Activated T-cell treated with anti-CD3 and anti-CD28 coated beads, Interleukin-2, amount 50 U/mL, for 72 hours (primary cell): ENCODE measurements at regions not wholly inside any gene's neighbourhood (a gene's known extent, or its start where the extent isn't known, plus 50 kb on each side); places are given as distances from the start of the nearest gene placed in this dataset.

Source experiments
- ATAC-seq, 2 donors: fragments of 150-1000 bp; cut with Tn5 transposase; replicated peaks in 1 of 2; 2 replicates each; pipeline ENCODE4 v1.10.0; 2021; ENCODE audit warnings: moderate library complexity in 2 of 2, mild to moderate bottlenecking in 1 of 2
- DNase-seq, 2 donors: peaks; one replicate each; pipeline ENCODE4 v3.0.0; 2021 to 2022; ENCODE audit warnings: mixed read lengths in 1 of 2
- H3K27ac Mint-ChIP-seq: one replicate; pipeline ENCODE4 v1.8.0; 2022; ENCODE audit warnings: mild to moderate bottlenecking, moderate library complexity, mixed read lengths
- H3K27me3 Mint-ChIP-seq: one replicate; pipeline ENCODE4 v1.8.0; 2022; ENCODE audit warnings: low read depth, mixed read lengths
- H3K36me3 Mint-ChIP-seq, 2 donors: one replicate each; pipeline ENCODE4 v1.8.0; 2022; ENCODE audit warnings: mixed read lengths in 2 of 2, mild to moderate bottlenecking in 1 of 2; ENCODE audit not compliant: insufficient read depth in 2 of 2
- H3K4me1 Mint-ChIP-seq: one replicate; pipeline ENCODE4 v1.8.0; 2022; ENCODE audit warnings: low read depth, mixed read lengths
- H3K4me3 Mint-ChIP-seq, 2 donors: one replicate each; pipeline ENCODE4 v1.8.0; 2022; ENCODE audit warnings: mild to moderate bottlenecking in 2 of 2, mixed read lengths in 2 of 2, moderate library complexity in 2 of 2
- H3K9me3 Mint-ChIP-seq, 2 donors: one replicate each; pipeline ENCODE4 v1.8.0; 2022; ENCODE audit warnings: mixed read lengths in 2 of 2

DNA sequence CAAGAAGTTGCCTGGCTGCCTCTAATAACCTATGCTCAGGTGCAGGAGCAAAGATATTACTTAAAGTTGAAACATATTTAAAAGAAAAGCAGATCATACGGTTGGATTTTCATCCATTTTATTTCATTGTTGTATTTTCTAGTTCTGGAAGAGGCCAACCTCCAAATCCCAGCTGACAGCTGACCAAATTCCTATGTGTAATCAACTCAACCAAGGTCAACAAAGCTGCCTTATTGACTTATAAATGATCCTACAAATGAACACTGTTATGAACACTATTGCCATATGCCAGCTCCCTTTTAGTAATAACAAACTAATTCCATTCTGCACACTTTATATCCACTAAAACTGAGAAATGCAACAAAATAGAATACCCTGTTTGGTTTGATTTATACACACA lies 1537.4 kb downstream of the SLITRK1 start:
- Mint-ChIP-seq H3K9me3 (peaks cover 0 to 4% of the 10 kb centered on the region in 2 donors), H3K27ac (no peak overlapping the region), H3K36me3 (no peaks in the 10 kb centered on the region), H3K27me3 (no peaks in the 10 kb centered on the region), H3K4me1 (no peaks in the 10 kb centered on the region), H3K4me3 (no peak overlapping the region)
- ATAC-seq: no peak
- DNase-seq: no peak

DNA sequence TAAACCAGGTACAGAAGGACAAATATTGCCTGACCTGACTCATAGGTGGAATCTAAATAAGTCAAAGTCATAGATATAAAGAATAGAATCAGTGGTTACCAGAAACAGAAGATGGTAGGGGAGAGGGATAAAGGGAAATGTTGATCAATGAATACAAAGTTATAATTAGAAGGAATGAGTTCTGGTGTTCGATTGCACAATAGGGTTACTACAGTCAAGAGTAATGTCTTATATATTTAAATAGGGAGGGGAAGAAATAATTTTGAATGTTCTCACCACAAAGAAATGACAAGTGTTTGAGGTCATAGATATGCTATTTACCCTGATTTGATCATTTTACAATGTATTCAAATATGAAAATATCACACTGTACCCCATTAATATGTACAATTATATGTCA lies 1541.2 kb downstream of the SLITRK1 start:
- no peak overlapping the region for H3K4me3 Mint-ChIP-seq
- H3K36me3 Mint-ChIP-seq: no peaks in the 10 kb centered on the region
- no peak overlapping the region for H3K27ac Mint-ChIP-seq
- DNase-seq (no peak), ATAC-seq (no peak)
- H3K4me1 Mint-ChIP-seq: no peaks in the 10 kb centered on the region
- peaks cover 0 to 6% of the 10 kb centered on the region in 2 donors for H3K9me3 Mint-ChIP-seq
- H3K27me3 Mint-ChIP-seq: no peaks in the 10 kb centered on the region

DNA sequence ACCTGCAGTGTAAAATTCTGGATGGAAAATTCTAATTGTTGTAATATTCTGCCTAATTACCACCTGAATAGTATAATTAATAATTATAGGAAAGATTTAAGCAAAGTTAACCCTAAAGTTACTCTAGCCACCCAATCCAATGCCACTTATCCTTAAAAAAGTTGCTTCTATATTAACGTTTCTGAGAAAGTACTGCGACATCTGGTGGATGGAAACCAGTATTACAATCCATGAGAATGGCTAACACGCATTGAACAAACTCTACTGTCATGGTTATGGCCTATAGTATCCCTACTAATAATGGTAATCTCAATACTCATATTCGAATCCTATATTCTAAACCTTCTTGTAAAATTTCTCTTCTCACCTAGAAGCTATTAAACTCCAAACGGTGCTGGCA lies 1551.8 kb downstream of the SLITRK1 start:
- no peaks in the 10 kb centered on the region for H3K4me1 Mint-ChIP-seq
- DNase-seq (no peak), ATAC-seq (no peak)
- peaks cover 2 to 6% of the 10 kb centered on the region in 2 donors for H3K9me3 Mint-ChIP-seq
- no peaks in the 10 kb centered on the region for H3K36me3 Mint-ChIP-seq
- H3K27ac Mint-ChIP-seq: no peak overlapping the region
- no peaks in the 10 kb centered on the region for H3K27me3 Mint-ChIP-seq
- no peak overlapping the region for H3K4me3 Mint-ChIP-seq

DNA sequence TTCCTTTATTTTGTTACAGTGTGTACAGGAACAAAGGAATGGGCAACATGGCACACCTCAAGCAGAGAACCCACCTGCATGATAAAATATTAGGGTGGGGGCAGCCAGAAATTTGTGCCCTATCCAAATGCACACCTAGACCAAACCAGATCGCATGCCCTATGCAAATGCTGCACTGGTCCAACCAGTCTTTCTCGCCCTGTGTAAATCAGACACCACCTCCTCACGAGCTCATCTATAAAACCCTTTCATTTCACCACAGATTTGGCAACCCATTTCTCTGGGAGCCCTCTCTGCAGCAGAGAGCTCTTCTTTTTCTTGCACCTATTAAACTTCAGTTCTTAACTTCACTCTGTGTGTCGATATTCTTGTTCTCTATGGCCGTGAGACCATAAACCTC lies 1559.2 kb downstream of the SLITRK1 start:
- H3K9me3 Mint-ChIP-seq: peaks cover 12% of the 10 kb centered on the region in 2 donors
- no peak for ATAC-seq
- H3K4me3 Mint-ChIP-seq: no peak overlapping the region
- no peaks in the 10 kb centered on the region for H3K4me1 Mint-ChIP-seq
- DNase-seq: no peak
- H3K36me3 Mint-ChIP-seq: no peaks in the 10 kb centered on the region
- no peaks in the 10 kb centered on the region for H3K27me3 Mint-ChIP-seq
- H3K27ac Mint-ChIP-seq: no peak overlapping the region

DNA sequence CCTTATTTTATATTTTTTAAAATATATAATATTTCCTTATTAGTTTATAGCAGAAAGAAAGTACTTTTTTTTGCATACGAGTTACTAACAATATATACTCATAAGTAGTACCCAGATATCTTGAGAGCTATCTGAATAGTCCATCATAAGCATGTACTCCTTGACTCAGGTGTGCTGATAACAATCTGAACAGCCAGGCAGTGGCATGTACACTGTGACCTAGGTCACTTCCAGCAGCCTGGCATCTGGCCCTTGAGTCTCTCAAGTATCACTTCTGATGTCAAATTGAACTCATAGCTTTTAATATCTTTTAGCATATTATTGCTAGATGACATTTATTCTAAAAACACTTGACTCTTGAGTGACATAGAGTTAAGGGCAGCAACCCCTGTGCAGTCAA lies 1576.7 kb downstream of the SLITRK1 start:
- no peaks in the 10 kb centered on the region for H3K4me1 Mint-ChIP-seq
- no peaks in the 10 kb centered on the region for H3K36me3 Mint-ChIP-seq
- H3K4me3 Mint-ChIP-seq: no peak overlapping the region
- DNase-seq (no peak), ATAC-seq (no peak)
- H3K27ac Mint-ChIP-seq: no peak overlapping the region
- no peaks in the 10 kb centered on the region for H3K27me3 Mint-ChIP-seq
- H3K9me3 Mint-ChIP-seq: peaks cover 7 to 8% of the 10 kb centered on the region in 2 donors

DNA sequence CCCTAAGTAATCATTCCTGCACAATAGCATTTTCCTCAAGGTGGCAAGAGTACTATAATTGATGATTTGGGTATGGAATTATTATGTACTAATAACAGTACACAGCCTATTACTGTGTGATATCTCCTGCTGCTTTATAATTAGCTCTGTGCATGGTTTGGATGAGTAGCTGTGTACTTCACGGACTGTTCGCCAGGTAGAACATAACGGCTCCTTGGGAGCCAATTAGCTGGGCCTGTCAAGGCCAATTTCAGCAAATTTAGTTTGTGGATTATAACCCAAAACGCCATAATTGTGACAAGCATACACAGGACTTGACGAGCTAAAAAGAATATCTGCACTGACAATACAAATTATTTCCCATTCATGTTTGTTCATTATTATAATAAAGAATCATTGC lies 1584.2 kb downstream of the SLITRK1 start:
- ATAC-seq: no peak
- H3K4me1 Mint-ChIP-seq: no peaks in the 10 kb centered on the region
- H3K27me3 Mint-ChIP-seq: no peaks in the 10 kb centered on the region
- no peak overlapping the region for H3K4me3 Mint-ChIP-seq
- H3K27ac Mint-ChIP-seq: no peak overlapping the region
- H3K36me3 Mint-ChIP-seq: no peaks in the 10 kb centered on the region
- DNase-seq: no peak
- H3K9me3 Mint-ChIP-seq: peaks cover 10% of the 10 kb centered on the region in 2 donors

DNA sequence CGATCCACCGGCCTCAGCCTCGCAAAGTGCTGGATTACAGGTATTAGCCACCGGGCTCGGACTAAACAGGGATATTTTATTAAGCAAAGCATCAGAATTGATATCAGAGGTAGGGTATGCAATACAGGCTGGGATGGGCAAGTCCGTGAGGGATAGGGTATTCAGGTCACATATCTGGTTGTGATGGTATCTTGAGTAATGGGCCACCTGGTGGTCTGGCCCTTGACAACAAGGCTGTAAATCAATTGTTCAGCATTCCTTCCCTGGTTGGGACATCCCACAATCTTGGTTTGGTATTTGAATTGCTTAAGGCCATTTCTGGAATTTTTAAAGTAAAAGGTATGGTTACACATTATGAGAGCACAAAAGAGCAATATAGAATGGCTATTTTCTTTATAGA lies 1588.0 kb downstream of the SLITRK1 start:
- no peaks in the 10 kb centered on the region for H3K36me3 Mint-ChIP-seq
- no peak overlapping the region for H3K27ac Mint-ChIP-seq
- H3K4me3 Mint-ChIP-seq: no peak overlapping the region
- H3K9me3 Mint-ChIP-seq: peaks cover 3 to 4% of the 10 kb centered on the region in 2 donors
- no peaks in the 10 kb centered on the region for H3K4me1 Mint-ChIP-seq
- no peaks in the 10 kb centered on the region for H3K27me3 Mint-ChIP-seq
- ATAC-seq (no peak), DNase-seq (no peak)

DNA sequence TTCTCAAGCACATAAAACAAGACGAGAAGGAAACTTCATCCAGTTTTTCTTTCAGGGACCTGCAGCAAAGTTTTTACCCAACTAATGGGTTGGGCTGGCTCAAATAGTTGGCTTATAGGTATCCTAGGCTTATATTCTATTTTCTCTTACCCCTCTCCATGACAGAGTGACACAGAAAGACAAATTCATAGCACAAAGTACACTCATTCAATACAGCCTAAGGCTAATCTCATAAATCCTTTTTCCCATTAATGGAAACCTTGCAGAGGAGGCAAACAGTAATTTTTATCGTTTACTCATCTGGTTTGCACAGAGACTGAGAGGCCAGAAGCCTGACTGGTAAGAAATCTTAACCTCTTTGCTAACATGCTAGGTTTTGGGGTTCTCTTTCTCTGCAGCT lies 1589.9 kb downstream of the SLITRK1 start:
- no peaks in the 10 kb centered on the region for H3K4me1 Mint-ChIP-seq
- no peak overlapping the region for H3K27ac Mint-ChIP-seq
- no peak for ATAC-seq
- H3K27me3 Mint-ChIP-seq: no peaks in the 10 kb centered on the region
- H3K36me3 Mint-ChIP-seq: no peaks in the 10 kb centered on the region
- peaks cover 3 to 4% of the 10 kb centered on the region in 2 donors for H3K9me3 Mint-ChIP-seq
- H3K4me3 Mint-ChIP-seq: no peak overlapping the region
- no peak for DNase-seq

DNA sequence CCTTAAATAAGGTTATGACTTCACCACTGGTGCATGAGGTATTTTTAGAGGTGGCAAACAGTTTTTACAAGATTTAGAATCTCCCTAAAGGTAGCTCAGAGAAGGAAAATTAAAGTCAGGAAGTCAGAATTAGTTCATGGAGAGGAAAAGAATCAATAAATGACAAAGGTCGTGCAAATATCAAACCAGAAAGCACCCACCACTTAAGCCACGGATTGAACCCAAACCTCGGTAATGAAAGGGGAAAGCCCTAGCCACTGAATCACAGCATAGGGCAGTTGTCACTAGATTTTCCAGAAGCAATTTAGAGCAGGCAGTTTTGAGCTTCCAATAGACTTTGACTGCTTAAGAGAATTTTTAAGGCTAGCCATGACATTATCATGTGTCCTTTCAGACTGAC lies 1590.4 kb downstream of the SLITRK1 start:
- H3K4me1 Mint-ChIP-seq: no peaks in the 10 kb centered on the region
- H3K27ac Mint-ChIP-seq: no peak overlapping the region
- DNase-seq: no peak
- no peaks in the 10 kb centered on the region for H3K27me3 Mint-ChIP-seq
- no peak for ATAC-seq
- no peaks in the 10 kb centered on the region for H3K36me3 Mint-ChIP-seq
- no peak overlapping the region for H3K4me3 Mint-ChIP-seq
- H3K9me3 Mint-ChIP-seq: peaks cover 2 to 3% of the 10 kb centered on the region in 2 donors

DNA sequence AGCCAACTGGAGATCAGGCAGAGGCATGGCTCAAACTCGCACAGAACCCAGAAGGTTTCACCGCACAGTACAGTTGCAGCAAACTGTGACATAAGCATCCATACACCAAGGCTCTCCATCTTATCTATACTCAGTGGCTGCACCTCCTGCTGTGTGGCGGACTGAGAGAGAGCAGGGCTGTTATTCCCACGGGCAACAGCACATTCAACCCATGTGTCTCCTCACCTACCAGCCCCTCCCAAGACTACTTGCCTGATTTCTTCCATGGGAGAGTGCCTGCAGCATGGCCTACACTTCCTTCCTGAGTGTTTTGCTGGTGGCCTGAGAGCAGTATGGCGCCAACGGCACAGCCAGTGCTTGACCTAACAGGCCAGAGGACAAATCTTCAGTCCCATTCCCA lies 1606.6 kb downstream of the SLITRK1 start:
- Mint-ChIP-seq H3K4me1 (no peaks in the 10 kb centered on the region), H3K4me3 (no peak overlapping the region), H3K36me3 (no peaks in the 10 kb centered on the region), H3K27me3 (no peaks in the 10 kb centered on the region), H3K9me3 (peaks cover 1 to 8% of the 10 kb centered on the region in 2 donors), H3K27ac (no peak overlapping the region)
- DNase-seq (no peak), ATAC-seq (no peak)

DNA sequence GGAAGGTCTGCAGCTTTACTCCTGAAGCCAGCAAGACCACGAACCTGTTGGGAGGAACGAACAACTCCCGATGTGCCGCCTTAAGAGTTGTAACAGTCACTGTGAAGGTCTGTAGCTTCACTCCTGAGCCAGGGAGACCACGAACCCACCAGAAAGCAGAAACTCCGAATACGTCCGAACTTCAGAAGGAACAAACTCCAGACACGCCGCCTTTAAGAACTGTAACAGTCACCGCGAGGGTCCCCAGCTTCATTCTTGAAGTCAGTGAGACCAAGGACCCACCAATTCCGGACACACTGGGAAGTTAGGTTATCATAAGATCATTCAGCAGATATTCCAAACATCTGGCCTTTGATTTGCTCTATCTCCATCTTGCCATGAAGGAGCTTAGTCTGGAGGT lies 1623.0 kb downstream of the SLITRK1 start:
- Mint-ChIP-seq H3K27me3 (no peaks in the 10 kb centered on the region), H3K4me3 (no peak overlapping the region), H3K27ac (no peak overlapping the region), H3K9me3 (peaks cover 6 to 13% of the 10 kb centered on the region in 2 donors), H3K4me1 (no peaks in the 10 kb centered on the region), H3K36me3 (peaks cover 0 to 2% of the 10 kb centered on the region in 2 donors)
- DNase-seq: no peak
- no peak for ATAC-seq

DNA sequence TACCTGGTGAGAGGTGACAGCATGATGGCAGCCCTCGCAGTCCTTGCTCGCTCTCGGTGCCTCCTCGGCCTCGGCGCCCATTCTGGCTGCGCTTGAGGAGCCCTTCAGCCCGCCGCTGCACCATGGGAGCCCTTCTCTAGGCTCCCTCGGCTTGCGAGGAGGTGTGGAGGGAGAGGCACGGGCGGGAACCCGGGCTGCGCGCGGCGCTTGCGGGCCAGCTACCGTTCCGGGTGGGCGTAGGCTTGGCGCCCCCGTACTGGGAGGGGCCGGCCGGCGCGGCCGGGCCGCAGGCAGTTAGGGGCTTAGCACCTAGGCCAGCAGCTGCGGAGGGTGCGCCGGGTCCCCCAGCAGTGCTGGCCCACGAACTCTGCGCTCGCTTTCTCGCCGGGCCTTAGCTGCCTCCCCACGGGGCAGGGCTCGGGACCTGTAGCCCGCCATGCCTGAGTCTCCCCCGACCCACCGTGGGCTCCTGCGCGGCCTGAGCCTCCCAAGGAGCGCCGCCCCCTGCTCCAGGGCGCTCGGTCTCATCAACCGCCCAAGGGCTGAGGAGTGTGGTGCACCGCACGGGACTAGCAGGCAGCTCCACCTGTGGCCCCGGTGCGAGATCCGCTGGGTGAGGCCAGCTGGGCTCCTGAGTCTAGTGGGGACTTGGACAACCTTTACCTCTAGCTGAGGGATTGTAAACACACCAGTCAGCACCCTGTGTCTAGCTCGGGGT lies 1624.3 kb downstream of the SLITRK1 start:
- no peak for ATAC-seq
- DNase-seq: no peak
- Mint-ChIP-seq H3K27me3 (no peaks in the 10 kb centered on the region), H3K36me3 (peaks cover 0 to 2% of the 10 kb centered on the region in 2 donors), H3K9me3 (peaks cover 6 to 13% of the 10 kb centered on the region in 2 donors), H3K4me3 (no peak overlapping the region), H3K4me1 (no peaks in the 10 kb centered on the region), H3K27ac (no peak overlapping the region)

DNA sequence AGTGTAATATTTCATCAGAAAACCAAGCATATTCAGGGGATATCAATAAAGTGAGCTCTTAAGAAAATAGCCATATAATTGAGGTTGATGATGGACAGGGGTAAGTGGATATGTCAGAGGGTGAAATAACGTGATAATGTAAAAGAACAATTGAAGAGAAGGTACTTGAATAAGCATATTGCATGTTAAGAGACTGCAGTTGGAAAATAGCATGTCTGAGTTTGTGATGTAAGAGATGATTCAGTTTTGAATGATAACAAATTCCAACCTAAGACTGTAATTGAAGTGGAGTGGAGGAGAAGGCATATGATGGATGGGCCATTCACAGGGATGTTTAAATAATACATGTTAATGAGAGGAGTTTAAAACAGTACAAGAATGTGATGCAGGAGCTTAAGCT lies 1633.5 kb downstream of the SLITRK1 start:
- Mint-ChIP-seq H3K36me3 (no peaks in the 10 kb centered on the region), H3K27ac (no peak overlapping the region), H3K27me3 (no peaks in the 10 kb centered on the region), H3K4me1 (no peaks in the 10 kb centered on the region), H3K4me3 (no peak overlapping the region), H3K9me3 (peaks cover 1 to 11% of the 10 kb centered on the region in 2 donors)
- ATAC-seq: no peak
- no peak for DNase-seq

DNA sequence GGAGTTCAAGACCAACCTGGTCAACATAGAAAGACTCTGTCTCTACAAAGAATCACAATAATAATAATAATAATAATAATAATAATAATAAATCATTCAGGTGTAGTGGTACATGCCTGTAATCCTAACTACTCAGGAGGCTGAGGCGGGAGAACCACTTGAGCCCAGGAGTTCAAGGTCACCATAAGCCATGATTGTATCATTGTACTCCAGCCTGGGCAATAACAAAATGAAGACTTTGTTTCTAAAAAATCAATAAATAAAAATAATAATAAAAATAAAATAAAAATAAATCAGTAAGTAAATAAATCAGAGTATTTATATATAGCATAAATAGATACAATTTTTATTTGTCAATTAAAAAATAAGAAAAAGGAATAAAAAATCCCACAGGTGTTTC lies 1636.4 kb downstream of the SLITRK1 start:
- Mint-ChIP-seq H3K36me3 (no peaks in the 10 kb centered on the region), H3K4me3 (no peak overlapping the region), H3K27me3 (no peaks in the 10 kb centered on the region), H3K4me1 (no peaks in the 10 kb centered on the region), H3K9me3 (peaks cover 1 to 11% of the 10 kb centered on the region in 2 donors), H3K27ac (no peak overlapping the region)
- ATAC-seq: no peak
- DNase-seq: no peak
